ENCODE measurements at regions not wholly inside any gene's neighbourhood (a gene's known extent, or its start where the extent isn't known, plus 50 kb on each side); places are given as distances from the start of the nearest gene placed in this dataset.

GRCh38 chr4:71691416-71692073, 92.3 kb downstream of the GC start:
- DNase-seq (ENCODE audit: low spot score) = no peak

GRCh38 chr4:71689822-71690221, 94.1 kb downstream of the GC start:
- DNase-seq (ENCODE audit: low spot score) = peak; percentile 3

DNA sequence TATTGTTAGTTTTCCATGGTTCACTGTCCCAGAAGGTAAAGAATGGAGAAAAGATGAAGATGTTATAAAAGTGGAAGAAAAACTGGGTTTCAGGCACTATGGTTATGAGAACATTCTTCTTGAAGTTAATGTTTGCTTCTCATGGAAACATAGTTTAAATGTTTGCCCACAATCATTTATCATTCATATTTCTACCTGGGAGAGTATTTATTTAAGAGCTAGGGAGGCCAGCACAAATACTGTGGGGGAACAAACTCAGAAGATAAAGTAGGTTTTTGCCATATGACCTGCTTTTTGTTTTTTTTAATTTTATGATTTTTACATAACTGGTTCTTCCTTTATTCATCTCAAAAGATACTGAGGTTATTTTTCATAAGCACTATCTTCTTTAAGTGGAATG, 96.8 kb downstream of the GC start:
- no peak for DNase-seq (ENCODE audit: low spot score)

- DNase-seq (ENCODE audit: low spot score) = no peak
These were observed 97.9 kb downstream of the GC start for GRCh38 chr4:71685975-71686374.

- no peak for DNase-seq (ENCODE audit: low spot score)
These were observed 100.6 kb downstream of the GC start for GRCh38 chr4:71683309-71683708.

DNA sequence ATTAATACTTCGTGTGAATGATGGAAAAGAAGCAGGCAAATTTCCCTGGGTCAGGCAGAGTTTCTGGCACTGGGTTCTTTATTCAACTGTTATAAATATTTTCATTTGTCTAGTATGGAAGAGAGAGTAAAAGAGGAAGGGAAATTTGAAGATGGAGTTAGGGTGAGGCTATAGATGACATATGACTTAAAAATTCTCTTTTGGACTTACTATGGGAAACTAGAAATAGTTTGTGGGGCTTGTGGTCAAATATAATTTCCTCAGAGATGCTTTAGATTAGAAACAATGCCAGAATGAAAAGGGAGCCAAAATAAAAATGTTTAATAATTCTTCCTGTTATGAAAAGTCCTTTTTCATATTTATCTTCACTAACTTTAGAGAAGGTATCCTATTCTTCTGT, 103.2 kb downstream of the GC start:
- peak; percentile 12 for DNase-seq (ENCODE audit: low spot score)

DNA sequence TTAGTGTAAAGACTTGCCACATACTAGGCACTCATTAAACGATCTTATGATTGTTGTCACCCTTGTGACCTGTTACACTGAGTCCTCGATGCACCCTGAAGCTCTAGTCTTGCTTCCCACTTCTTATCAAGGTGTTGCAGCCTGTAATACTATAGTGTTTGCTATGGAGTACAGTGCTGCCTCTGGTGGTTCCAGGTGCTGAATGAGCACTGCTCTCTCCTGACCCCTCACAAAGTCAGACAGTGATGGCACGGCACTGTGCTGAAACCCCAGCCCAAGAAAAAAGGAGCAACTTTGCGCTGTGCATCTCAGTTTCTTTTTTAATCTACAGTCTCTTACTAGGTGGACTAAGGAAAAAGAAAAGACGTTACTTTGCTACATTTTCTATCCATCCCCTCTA, 106.3 kb downstream of the GC start:
- no peak for DNase-seq (ENCODE audit: low spot score)

DNA sequence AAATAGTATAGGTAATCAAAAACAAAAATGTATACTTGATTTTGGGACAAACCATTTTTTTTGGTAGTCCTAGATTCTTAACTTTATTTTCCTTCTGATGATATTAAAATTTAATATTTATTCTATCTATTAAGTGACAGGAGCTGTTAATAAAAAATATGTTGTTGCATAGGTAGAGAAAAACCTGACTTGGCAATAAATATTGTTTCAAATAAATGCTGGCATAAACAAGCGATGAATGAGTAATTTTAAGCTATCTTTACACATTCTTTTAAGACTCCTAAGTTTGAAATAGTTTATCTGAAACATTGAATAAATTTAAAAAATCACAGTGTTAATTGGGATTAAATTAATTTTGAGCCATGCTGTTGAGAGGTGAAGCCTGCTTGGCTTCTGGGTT, 114.6 kb downstream of the GC start:
- DNase-seq (ENCODE audit: low spot score) = no peak

DNA sequence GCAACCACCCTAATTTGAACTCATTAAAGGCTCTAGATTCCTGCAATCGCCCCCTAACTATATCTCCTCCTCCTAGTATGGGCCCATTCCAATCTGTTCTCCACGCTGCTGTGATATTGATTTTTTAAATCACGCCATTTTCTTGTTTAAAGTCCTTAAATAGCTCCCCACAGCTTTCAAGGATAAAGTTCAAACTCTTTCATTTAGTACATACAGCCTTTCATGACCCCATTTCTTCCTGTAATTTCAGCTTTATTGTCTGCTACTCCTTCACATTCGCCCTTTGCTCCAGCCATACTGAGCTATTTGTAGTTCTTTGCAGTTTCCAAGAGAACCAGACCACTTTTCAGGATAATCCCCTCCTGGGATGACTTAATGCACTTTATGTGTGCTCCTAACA, 118.5 kb downstream of the GC start:
- no peak for DNase-seq (ENCODE audit: low spot score)

DNA sequence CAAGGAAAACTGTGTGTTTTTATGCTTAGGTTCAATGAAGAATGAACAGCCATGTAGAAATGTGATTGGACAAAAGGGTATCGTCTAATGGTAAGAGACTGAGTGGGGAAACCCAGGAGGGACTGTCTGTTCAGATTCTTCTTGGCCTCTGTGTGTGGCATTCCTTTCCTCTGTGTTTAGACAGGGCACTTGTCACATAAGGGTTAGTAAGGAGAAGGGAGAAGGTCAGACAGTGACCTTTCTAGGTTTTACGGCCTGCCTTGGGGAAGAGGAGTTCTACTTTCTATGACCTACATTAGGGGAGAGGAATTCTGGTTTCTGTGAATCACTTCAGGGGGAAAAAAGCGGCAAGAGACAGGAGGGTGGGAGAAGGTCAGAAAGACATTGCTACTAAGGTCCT, 119.5 kb downstream of the GC start:
- no peak for DNase-seq (ENCODE audit: low spot score)

GRCh38 chr4:71663780-71664179, 120.1 kb downstream of the GC start:
- no peak for DNase-seq (ENCODE audit: low spot score)

DNA sequence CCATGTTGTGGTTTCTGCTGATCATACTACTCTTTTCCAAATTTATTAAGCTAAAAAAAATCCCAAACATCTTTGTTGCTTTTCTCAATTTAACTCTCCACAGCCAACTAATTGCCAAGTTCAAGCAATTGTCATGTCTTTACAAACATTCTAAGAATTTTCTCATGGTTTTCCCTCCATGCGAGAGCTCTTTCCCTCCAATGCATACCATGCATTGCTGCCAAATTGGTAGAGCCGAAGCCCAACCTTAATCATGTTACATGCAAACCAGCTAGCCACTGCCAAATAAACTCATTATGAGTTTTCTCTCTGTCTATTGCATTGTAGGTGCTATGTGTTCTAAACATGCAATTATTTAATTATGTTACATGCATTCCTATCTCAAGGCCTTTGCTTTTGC, 123.9 kb downstream of the GC start:
- no peak for DNase-seq (ENCODE audit: low spot score)

GRCh38 chr4:71648923-71649322, 135.0 kb downstream of the GC start:
- DNase-seq (ENCODE audit: low spot score) = no peak

- DNase-seq (ENCODE audit: low spot score) = no peak
These were observed 135.4 kb downstream of the GC start for GRCh38 chr4:71648448-71648847.

- no peak for DNase-seq (ENCODE audit: low spot score)
These were observed 144.5 kb downstream of the GC start for GRCh38 chr4:71639380-71639779.

GRCh38 chr4:71635139-71635748, 148.6 kb downstream of the GC start:
- DNase-seq (ENCODE audit: low spot score) = no peak

DNA sequence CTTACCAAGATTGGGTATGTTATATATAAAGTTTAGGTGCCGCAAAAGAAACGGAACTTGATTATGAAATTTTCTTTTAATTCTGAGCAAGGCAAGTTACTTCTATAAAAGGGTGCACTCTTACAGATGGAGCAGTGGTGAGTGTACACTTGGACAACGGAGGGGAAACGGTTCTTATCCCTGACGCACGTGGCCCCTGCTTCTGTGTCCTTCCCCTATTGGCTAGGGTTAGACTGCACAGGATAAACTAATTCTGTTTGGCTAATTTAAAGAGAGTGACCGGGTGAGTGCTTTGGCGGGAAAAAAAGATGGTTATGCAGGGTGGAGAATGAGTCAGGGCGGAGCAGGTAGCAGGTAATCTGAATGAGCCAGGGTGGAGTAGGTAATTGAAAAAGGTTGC, 149.5 kb downstream of the GC start:
- DNase-seq (ENCODE audit: low spot score) = no peak

DNA sequence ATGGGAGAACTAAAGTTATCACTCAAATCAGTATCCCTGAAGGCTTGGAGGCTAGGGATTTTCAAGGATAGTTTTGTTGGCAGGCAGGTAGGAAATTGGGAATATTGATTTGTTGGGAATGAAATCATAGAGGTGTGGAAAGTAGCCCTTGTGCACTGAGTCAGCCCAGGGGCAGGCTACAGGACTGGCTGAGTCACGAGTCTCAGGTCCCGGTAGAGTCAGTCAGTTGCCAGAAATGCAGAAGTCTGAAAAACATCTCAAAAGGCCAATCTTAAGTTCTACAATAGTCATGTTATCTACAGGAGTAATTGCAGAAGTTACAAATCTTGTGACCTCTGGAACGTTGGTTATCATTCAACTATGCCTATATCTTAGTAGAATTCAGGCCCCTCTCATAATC, 153.1 kb downstream of the GC start:
- DNase-seq (ENCODE audit: low spot score) = no peak

GRCh38 chr4:71625005-71625404, 158.9 kb downstream of the GC start:
- DNase-seq (ENCODE audit: low spot score) = no peak
